ENCODE measurements at regions not wholly inside any gene's neighbourhood (a gene's known extent, or its start where the extent isn't known, plus 50 kb on each side); places are given as distances from the start of the nearest gene placed in this dataset.

GRCh38 chr1:201692555-201693394 lies 136.2 kb upstream of the IPO9 start:
- no peak for DNase-seq (ENCODE audit: low spot score)

GRCh38 chr1:201693890-201694607 lies 134.9 kb upstream of the IPO9 start:
- no peak for DNase-seq (ENCODE audit: low spot score)
- TF ChIP-seq CTCF (IDR thresholded peaks at IDR 0.05; ENCODE audit: extremely low read depth, missing control alignments), result no peak

More at GRCh38 chr1:201692555-201693394, 136.2 kb upstream of the IPO9 start:
- no peak for TF ChIP-seq CTCF (IDR thresholded peaks at IDR 0.05; ENCODE audit: extremely low read depth, missing control alignments)

- no peak for TF ChIP-seq CTCF (IDR thresholded peaks at IDR 0.05; ENCODE audit: extremely low read depth, missing control alignments)
- no peak for DNase-seq (ENCODE audit: low spot score)
Measured at GRCh38 chr1:201694608-201695335, 134.2 kb upstream of the IPO9 start.

GRCh38 chr1:201695607-201696006 lies 133.3 kb upstream of the IPO9 start:
- no peak for DNase-seq (ENCODE audit: low spot score)
- TF ChIP-seq CTCF (IDR thresholded peaks at IDR 0.05; ENCODE audit: extremely low read depth, missing control alignments), result no peak

GRCh38 chr1:201696217-201696761 lies 132.7 kb upstream of the IPO9 start:
- no peak for DNase-seq (ENCODE audit: low spot score)
- TF ChIP-seq CTCF (IDR thresholded peaks at IDR 0.05; ENCODE audit: extremely low read depth, missing control alignments), result no peak

- TF ChIP-seq CTCF (IDR thresholded peaks at IDR 0.05; ENCODE audit: extremely low read depth, missing control alignments), result no peak
- no peak for DNase-seq (ENCODE audit: low spot score)
Measured at GRCh38 chr1:201697174-201697573, 131.8 kb upstream of the IPO9 start.

Measured in GM20000 (cell line).